PC-3 (cell line): ENCODE measurements at regions not wholly inside any gene's neighbourhood (a gene's known extent, or its start where the extent isn't known, plus 50 kb on each side); places are given as distances from the start of the nearest gene placed in this dataset.

Experiments used
- CTCF ChIP-seq: fragments of 300-600 bp; sonication (generic); conservative IDR thresholded peaks from 2 replicates; pipeline ENCODE4 v1.5.1; 2017; ENCODE audit warnings: antibody characterized with exemption, low read depth, mild to moderate bottlenecking, low read length
- EZH2 ChIP-seq: fragments of 300-600 bp; sonication (generic); IDR thresholded peaks from one replicate; pipeline ENCODE4 v1.6.1; 2017; ENCODE audit warnings: antibody characterized with exemption, mild to moderate bottlenecking, low read length; ENCODE audit not compliant: unreplicated experiment
- EZH2phosphoT487 ChIP-seq: fragments of 300-600 bp; sonication (generic); IDR thresholded peaks from 2 replicates; pipeline ENCODE4 v1.6.1; 2018; ENCODE audit warnings: mild to moderate bottlenecking, antibody characterized with exemption, low read length, borderline replicate concordance

- no peak for TF ChIP-seq CTCF
- TF ChIP-seq EZH2: no peak
- TF ChIP-seq EZH2phosphoT487: no peak
Observed at GRCh38 chr1:81217058-81217457, 583.7 kb upstream of the ADGRL2 start.
